ENCODE measurements at regions not wholly inside any gene's neighbourhood (a gene's known extent, or its start where the extent isn't known, plus 50 kb on each side); places are given as distances from the start of the nearest gene placed in this dataset.

GRCh38 chr13:85589021-85589420 lies 210.2 kb downstream of the SLITRK6 start:
- Mint-ChIP-seq H3K4me3 (no peak overlapping the region), H3K9me3 (peaks cover 13% of the 10 kb centered on the region), H3K27me3 (ENCODE audit: low read depth) (no peaks in the 10 kb centered on the region), H3K36me3 (peaks cover 10% of the 10 kb centered on the region), H3K4me1 (peaks cover 27% of the 10 kb centered on the region), H3K27ac (no peak overlapping the region; the same call in 1 of the 2 replicates)
- ATAC-seq: no peak
- CTCF ChIA-PET: interaction anchor here (1.3 kb wide), 1 partner anchor 239 kb away, joined by 4 read pairs; no protein-coding TSS in a partner anchor
- DNase-seq (ENCODE audit: low spot score): no peak
- TF ChIP-seq ATF6 (CRISPR knock-in tag; IDR thresholded peaks at IDR 0.05) (no peak), NR2C2 (CRISPR knock-in tag; IDR thresholded peaks at IDR 0.05) (no peak), FOXP4 (CRISPR knock-in tag; IDR thresholded peaks at IDR 0.05) (no peak), AR (CRISPR knock-in tag; IDR thresholded peaks at IDR 0.05) (no peak), ZNF138 (CRISPR knock-in tag; conservative IDR thresholded peaks at IDR 0.05) (no peak), USF2 (CRISPR knock-in tag; IDR thresholded peaks at IDR 0.05) (no peak), ZNF423 (CRISPR knock-in tag; IDR thresholded peaks at IDR 0.05) (no peak), ZBTB43 (CRISPR knock-in tag; IDR thresholded peaks at IDR 0.05) (no peak), ZNF281 (CRISPR knock-in tag; IDR thresholded peaks at IDR 0.05) (no peak), OVOL2 (CRISPR knock-in tag; IDR thresholded peaks at IDR 0.05; ENCODE audit: borderline replicate concordance) (no peak), JAZF1 (CRISPR knock-in tag; IDR thresholded peaks at IDR 0.05) (no peak), NFYB (CRISPR knock-in tag; conservative IDR thresholded peaks at IDR 0.05; ENCODE audit: low read depth) (no peak)
- TF ChIP-seq, protein P1, sequence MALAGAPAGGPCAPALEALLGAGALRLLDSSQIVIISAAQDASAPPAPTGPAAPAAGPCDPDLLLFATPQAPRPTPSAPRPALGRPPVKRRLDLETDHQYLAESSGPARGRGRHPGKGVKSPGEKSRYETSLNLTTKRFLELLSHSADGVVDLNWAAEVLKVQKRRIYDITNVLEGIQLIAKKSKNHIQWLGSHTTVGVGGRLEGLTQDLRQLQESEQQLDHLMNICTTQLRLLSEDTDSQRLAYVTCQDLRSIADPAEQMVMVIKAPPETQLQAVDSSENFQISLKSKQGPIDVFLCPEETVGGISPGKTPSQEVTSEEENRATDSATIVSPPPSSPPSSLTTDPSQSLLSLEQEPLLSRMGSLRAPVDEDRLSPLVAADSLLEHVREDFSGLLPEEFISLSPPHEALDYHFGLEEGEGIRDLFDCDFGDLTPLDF (CRISPR knock-in tag; IDR thresholded peaks at IDR 0.05): no peak
- POLR2A ChIA-PET: no interaction called here
